SK-N-SH (cell line): ENCODE measurements at regions not wholly inside any gene's neighbourhood (a gene's known extent, or its start where the extent isn't known, plus 50 kb on each side); places are given as distances from the start of the nearest gene placed in this dataset.

Experiments used
- CTCF ChIA-PET: fragments of 300-600, 350-600 bp; formaldehyde crosslinking; extraction: SDS; loops from one replicate; lab custom pipeline; 2021; lab: Yijun Ruan, JAX
- POLR2A ChIA-PET: fragments of 350-600 bp; sonication (Branson Sonifier 250); formaldehyde crosslinking; extraction: SDS; loops from one replicate; lab custom pipeline; 2020; ENCODE audit warnings: antibody characterized with exemption, inconsistent platforms; lab: Yijun Ruan, JAX
- DNase-seq: peaks from one replicate; pipeline ENCODE4 v3.0.0; 2012
- H2AFZ ChIP-seq: fragments of 200-600 bp; sonication (generic); 2 replicates; pipeline ENCODE4 v1.8.1; 2016; ENCODE audit warnings: antibody characterized with exemption, mild to moderate bottlenecking, low read depth
- H3F3A ChIP-seq: fragments of 200-600 bp; sonication (generic); replicated peaks from 2 replicates; pipeline ENCODE3; 2016; ENCODE audit warnings: antibody characterized with exemption, mild to moderate bottlenecking; ENCODE audit not compliant: insufficient read depth
- H3K27ac ChIP-seq, 2 experiments: fragments of 200-500 bp in 1 of 2; fragments of 200-600 bp in 1 of 2; sonication (Bioruptor generic) in 1 of 2; sonication (generic), shearing (Covaris generic) in 1 of 2; 2 replicates each; pipeline versions ENCODE4 v1.5.1 to v1.6.1; 2014 to 2016; ENCODE audit warnings: low read depth in 2 of 2, inconsistent platforms in 1 of 2, low read length in 1 of 2, mild to moderate bottlenecking in 1 of 2, mixed read lengths in 1 of 2
- H3K27me3 ChIP-seq: fragments of 200-600 bp; sonication (generic), shearing (Covaris generic); 2 replicates; pipeline ENCODE4 v1.6.1; 2016; ENCODE audit warnings: mixed run types; ENCODE audit not compliant: insufficient read depth
- H3K36me3 ChIP-seq, 2 experiments: fragments of 200-500 bp in 1 of 2; fragments of 200-600 bp in 1 of 2; sonication (Bioruptor generic) in 1 of 2; sonication (generic) in 1 of 2; replicated peaks in 1 of 2; 2 replicates each; pipeline versions ENCODE3 to v1.5.1; 2014 to 2016; ENCODE audit warnings: low read length in 1 of 2, mild to moderate bottlenecking in 1 of 2; ENCODE audit not compliant: insufficient read depth in 2 of 2, control insufficient read depth in 1 of 2
- H3K4me1 ChIP-seq, 2 experiments: fragments of 200-500 bp in 1 of 2; fragments of 200-600 bp in 1 of 2; sonication (Bioruptor generic) in 1 of 2; sonication (generic), shearing (Covaris generic) in 1 of 2; 2 replicates each; pipeline versions ENCODE4 v1.5.1 to v1.6.1; 2014 to 2016; ENCODE audit warnings: low read depth in 1 of 2, low read length in 1 of 2, mixed run types in 1 of 2; ENCODE audit not compliant: insufficient read depth in 2 of 2, control insufficient read depth in 1 of 2
- H3K4me2 ChIP-seq: fragments of 200-600 bp; sonication (generic), shearing (Covaris generic); 2 replicates; pipeline ENCODE4 v1.6.1; 2017; ENCODE audit warnings: mixed run types
- H3K4me3 ChIP-seq, 2 experiments: fragments of 200-500 bp in 1 of 2; fragments of 200-600 bp in 1 of 2; sonication (Bioruptor generic) in 1 of 2; sonication (generic), shearing (Covaris generic) in 1 of 2; 2 replicates each; pipeline versions ENCODE4 v1.5.1 to v1.8.1; 2014 to 2016; ENCODE audit warnings: low read depth in 2 of 2, inconsistent platforms in 1 of 2, low read length in 1 of 2, mild to moderate bottlenecking in 1 of 2, mixed read lengths in 1 of 2, moderate library complexity in 1 of 2
- H3K79me2 ChIP-seq: fragments of 200-600 bp; sonication (generic); 2 replicates; pipeline ENCODE4 v1.8.1; 2017; ENCODE audit warnings: mild to moderate bottlenecking; ENCODE audit not compliant: insufficient read depth
- H3K9ac ChIP-seq: fragments of 200-600 bp; sonication (generic); 2 replicates; pipeline ENCODE4 v1.6.1; 2017; ENCODE audit warnings: mixed run types
- H3K9me2 ChIP-seq: fragments of 200-600 bp; sonication (generic); 2 replicates; pipeline ENCODE4 v1.6.1; 2017; ENCODE audit warnings: mixed run types
- H3K9me3 ChIP-seq: fragments of 200-600 bp; sonication (generic); 2 replicates; pipeline ENCODE4 v1.6.1; 2017; ENCODE audit warnings: mixed run types, mild to moderate bottlenecking, moderate library complexity
- H4K20me1 ChIP-seq: fragments of 200-600 bp; sonication (generic); 2 replicates; pipeline ENCODE4 v1.6.1; 2017; ENCODE audit warnings: mild to moderate bottlenecking, mixed run types; ENCODE audit not compliant: insufficient read depth
- EP300 ChIP-seq, 2 experiments: IDR thresholded peaks; 2 replicates each; pipeline versions ENCODE4 v1.4.0 to v1.6.1; 2012; ENCODE audit warnings: borderline replicate concordance in 1 of 2, low read depth in 1 of 2, low read length in 1 of 2
- EZH2phosphoT487 ChIP-seq: fragments of 200-600 bp; sonication (generic); IDR thresholded peaks from 2 replicates; pipeline ENCODE4 v1.6.1; 2017; ENCODE audit warnings: low read depth, mixed run types, mild to moderate bottlenecking, antibody characterized with exemption, moderate library complexity, borderline replicate concordance
- FOSL2 ChIP-seq: IDR thresholded peaks from 2 replicates; pipeline ENCODE4 v1.4.0; 2012; ENCODE audit warnings: low read depth, mild to moderate bottlenecking, moderate library complexity, borderline replicate concordance
- FOXJ3 ChIP-seq: sonication (generic); formaldehyde crosslinking; IDR thresholded peaks from 2 replicates; pipeline ENCODE4 v1.5.1; 2020; ENCODE audit warnings: mild to moderate bottlenecking, missing genetic modification reagents
- GABPA ChIP-seq: IDR thresholded peaks from 2 replicates; pipeline ENCODE4 v1.4.0; 2012; ENCODE audit warnings: low read depth, mild to moderate bottlenecking
- GATA2 ChIP-seq: sonication (generic); formaldehyde crosslinking; IDR thresholded peaks from 2 replicates; pipeline ENCODE4 v1.5.0; 2020; ENCODE audit warnings: mild to moderate bottlenecking, missing genetic modification reagents
- MEF2A ChIP-seq: IDR thresholded peaks from 2 replicates; pipeline ENCODE4 v1.4.0; 2012; ENCODE audit warnings: low read depth, borderline replicate concordance
- MXI1 ChIP-seq: IDR thresholded peaks from 2 replicates; pipeline ENCODE4 v1.6.1; 2012; ENCODE audit warnings: mild to moderate bottlenecking, low read depth, low read length, improper control_type of control experiment
- NFIC ChIP-seq: IDR thresholded peaks from 2 replicates; pipeline ENCODE4 v1.4.0; 2012; ENCODE audit warnings: borderline replicate concordance
- NRF1 ChIP-seq: IDR thresholded peaks from 2 replicates; pipeline ENCODE4 v1.6.1; 2012; ENCODE audit warnings: low read depth, mild to moderate bottlenecking, low read length
- RAD21 ChIP-seq: IDR thresholded peaks from 2 replicates; pipeline ENCODE4 v1.6.1; 2012; ENCODE audit warnings: mild to moderate bottlenecking, low read length
- RFX5 ChIP-seq: IDR thresholded peaks from 2 replicates; pipeline ENCODE4 v1.6.1; 2012; ENCODE audit warnings: mild to moderate bottlenecking, improper control_type of control experiment, low read length
- SIN3A ChIP-seq: IDR thresholded peaks from 2 replicates; pipeline ENCODE4 v1.6.1; 2012; ENCODE audit warnings: low read depth, mild to moderate bottlenecking, low read length, moderate library complexity, borderline replicate concordance
- SMC3 ChIP-seq: IDR thresholded peaks from 2 replicates; pipeline ENCODE4 v1.6.1; 2012; ENCODE audit warnings: low read depth, low read length, improper control_type of control experiment
- TEAD4 ChIP-seq: IDR thresholded peaks from 2 replicates; pipeline ENCODE4 v1.4.0; 2012; ENCODE audit warnings: mild to moderate bottlenecking, borderline replicate concordance; ENCODE audit not compliant: insufficient read depth
- WGBS: methylation state at CpG from one replicate; pipeline ENCODE4 v1.1.6; 2017; ENCODE audit warnings: low lambda C conversion rate; 5-methylcytosine and 5-hydroxymethylcytosine counted together
- TF ChIP-seq, protein P1 (sequence below): fragments of 150-350 bp; IDR thresholded peaks from 2 replicates; pipeline ENCODE4 v1.6.1; 2017; ENCODE audit warnings: antibody characterized with exemption, low read length, low read depth, borderline replicate concordance
- TF ChIP-seq, protein P2 (sequence below): IDR thresholded peaks from 2 replicates; pipeline ENCODE4 v1.4.0; 2012; ENCODE audit warnings: low read depth, borderline replicate concordance
- TF ChIP-seq, protein P3 (sequence below): IDR thresholded peaks from 2 replicates; pipeline ENCODE4 v1.4.0; 2012; ENCODE audit warnings: low read depth
- TF ChIP-seq, protein P4 (sequence below): IDR thresholded peaks from 2 replicates; pipeline ENCODE4; 2012
- TF ChIP-seq, protein P5 (sequence below): IDR thresholded peaks from 2 replicates; pipeline ENCODE4 v1.6.1; 2012; ENCODE audit warnings: mild to moderate bottlenecking, low read depth, low read length, moderate library complexity

DNA sequence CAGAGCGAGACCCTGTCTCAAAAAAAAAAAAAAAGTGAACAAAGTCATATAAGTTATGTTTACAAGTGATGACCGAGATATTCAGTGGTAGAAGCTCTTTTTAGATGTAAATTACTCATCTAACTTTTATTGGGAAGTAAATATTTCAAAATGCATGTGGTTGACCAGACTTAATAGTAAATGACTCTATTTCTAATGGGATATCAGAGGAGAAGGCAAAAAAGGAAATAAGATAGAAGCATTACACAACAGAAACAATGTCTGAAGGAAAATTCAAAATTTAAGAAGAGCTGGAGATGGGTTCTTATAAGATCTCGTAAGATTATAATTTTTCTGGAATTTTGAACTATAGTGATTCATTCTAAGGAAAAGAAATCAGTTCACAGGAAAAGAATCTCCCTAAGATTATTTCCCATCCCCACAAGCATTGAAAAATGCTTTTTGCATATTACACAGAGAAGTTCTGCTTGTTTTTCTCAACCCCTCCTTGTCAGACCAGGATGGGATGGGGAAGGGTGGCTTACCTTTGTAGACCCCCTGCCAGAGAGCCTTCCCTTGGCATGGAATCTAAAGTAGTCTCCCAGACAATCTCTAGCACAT is 63.1 kb upstream of the STK38L start:
- Histone ChIP-seq H3K9me2 (no peaks in the 10 kb centered on the region), H3K4me1 (peaks cover 0 to 44% of the 10 kb centered on the region in 2 experiments; a peak in 3 of 4 replicates), H3K4me2 (peak overlapping the region; percentile 41; the same call in 1 of the 2 replicates), H3K9me3 (no peaks in the 10 kb centered on the region), H3K4me3 (no peak overlapping the region), H2AFZ (peak overlapping the region; percentile 20; the same call in 1 of the 2 replicates), H3K27ac (peak overlapping the region in 1 of 2 experiments; percentile 82; a peak in 2 of 4 replicates), H3K27me3 (no peaks in the 10 kb centered on the region), H3F3A (peaks cover 49% of the 10 kb centered on the region), H3K79me2 (no peaks in the 10 kb centered on the region), H3K36me3 (no peaks in the 10 kb centered on the region), H4K20me1 (no peaks in the 10 kb centered on the region), H3K9ac (peak overlapping the region; percentile 29; the same call in 1 of the 2 replicates)
- no peak for DNase-seq
- TF ChIP-seq RAD21 (no peak), EZH2phosphoT487 (no peak), SMC3 (no peak), EP300 (IDR thresholded peaks at IDR 0.05; ENCODE audit: borderline replicate concordance in 1 of 2, low read depth in 1 of 2, low read length in 1 of 2) (no peak), MXI1 (no peak), MEF2A (no peak), NRF1 (no peak), SIN3A (no peak)
- TF ChIP-seq, protein P1, sequence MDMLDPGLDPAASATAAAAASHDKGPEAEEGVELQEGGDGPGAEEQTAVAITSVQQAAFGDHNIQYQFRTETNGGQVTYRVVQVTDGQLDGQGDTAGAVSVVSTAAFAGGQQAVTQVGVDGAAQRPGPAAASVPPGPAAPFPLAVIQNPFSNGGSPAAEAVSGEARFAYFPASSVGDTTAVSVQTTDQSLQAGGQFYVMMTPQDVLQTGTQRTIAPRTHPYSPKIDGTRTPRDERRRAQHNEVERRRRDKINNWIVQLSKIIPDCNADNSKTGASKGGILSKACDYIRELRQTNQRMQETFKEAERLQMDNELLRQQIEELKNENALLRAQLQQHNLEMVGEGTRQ, result no peak
- TF ChIP-seq, protein P2, sequence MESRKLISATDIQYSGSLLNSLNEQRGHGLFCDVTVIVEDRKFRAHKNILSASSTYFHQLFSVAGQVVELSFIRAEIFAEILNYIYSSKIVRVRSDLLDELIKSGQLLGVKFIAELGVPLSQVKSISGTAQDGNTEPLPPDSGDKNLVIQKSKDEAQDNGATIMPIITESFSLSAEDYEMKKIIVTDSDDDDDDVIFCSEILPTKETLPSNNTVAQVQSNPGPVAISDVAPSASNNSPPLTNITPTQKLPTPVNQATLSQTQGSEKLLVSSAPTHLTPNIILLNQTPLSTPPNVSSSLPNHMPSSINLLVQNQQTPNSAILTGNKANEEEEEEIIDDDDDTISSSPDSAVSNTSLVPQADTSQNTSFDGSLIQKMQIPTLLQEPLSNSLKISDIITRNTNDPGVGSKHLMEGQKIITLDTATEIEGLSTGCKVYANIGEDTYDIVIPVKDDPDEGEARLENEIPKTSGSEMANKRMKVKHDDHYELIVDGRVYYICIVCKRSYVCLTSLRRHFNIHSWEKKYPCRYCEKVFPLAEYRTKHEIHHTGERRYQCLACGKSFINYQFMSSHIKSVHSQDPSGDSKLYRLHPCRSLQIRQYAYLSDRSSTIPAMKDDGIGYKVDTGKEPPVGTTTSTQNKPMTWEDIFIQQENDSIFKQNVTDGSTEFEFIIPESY, result no peak
- TF ChIP-seq, protein P3, sequence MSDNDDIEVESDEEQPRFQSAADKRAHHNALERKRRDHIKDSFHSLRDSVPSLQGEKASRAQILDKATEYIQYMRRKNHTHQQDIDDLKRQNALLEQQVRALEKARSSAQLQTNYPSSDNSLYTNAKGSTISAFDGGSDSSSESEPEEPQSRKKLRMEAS, result no peak
- TF ChIP-seq, protein P4, sequence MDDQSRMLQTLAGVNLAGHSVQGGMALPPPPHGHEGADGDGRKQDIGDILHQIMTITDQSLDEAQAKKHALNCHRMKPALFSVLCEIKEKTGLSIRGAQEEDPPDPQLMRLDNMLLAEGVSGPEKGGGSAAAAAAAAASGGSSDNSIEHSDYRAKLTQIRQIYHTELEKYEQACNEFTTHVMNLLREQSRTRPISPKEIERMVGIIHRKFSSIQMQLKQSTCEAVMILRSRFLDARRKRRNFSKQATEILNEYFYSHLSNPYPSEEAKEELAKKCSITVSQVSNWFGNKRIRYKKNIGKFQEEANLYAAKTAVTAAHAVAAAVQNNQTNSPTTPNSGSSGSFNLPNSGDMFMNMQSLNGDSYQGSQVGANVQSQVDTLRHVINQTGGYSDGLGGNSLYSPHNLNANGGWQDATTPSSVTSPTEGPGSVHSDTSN, result no peak
- WGBS, result 73% methylated on average over 3 of the region's 3 CpGs
- CTCF ChIA-PET, result no interaction called here
- POLR2A ChIA-PET, result no interaction called here

DNA sequence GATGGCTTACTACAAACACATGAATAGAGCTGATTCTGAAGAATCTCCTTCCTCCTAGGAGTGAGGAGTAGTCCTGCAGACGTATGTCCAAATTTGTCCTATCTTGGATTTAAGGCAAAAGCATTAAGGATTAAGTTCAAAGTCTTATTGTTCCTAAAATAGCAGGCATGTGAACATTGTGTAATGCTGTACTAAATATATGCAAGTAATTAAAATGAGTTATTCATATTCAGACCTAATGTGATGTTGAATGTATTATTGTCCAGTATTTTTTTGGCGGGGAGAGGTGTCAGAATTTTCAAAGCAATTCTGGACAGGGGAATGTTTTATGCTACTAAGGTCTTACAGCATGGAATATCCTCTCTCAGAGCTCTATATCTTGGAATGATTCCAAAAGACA is 60.7 kb upstream of the STK38L start:
- no peaks in the 10 kb centered on the region for H4K20me1 ChIP-seq
- CTCF ChIA-PET, result no interaction called here
- TF ChIP-seq FOSL2 (no peak), RAD21 (no peak), SIN3A (no peak), GATA2 (CRISPR knock-in tag) (no peak), FOXJ3 (CRISPR knock-in tag) (no peak), GABPA (no peak), NFIC (no peak), RFX5 (no peak), TEAD4 (no peak)
- TF ChIP-seq, protein P5, sequence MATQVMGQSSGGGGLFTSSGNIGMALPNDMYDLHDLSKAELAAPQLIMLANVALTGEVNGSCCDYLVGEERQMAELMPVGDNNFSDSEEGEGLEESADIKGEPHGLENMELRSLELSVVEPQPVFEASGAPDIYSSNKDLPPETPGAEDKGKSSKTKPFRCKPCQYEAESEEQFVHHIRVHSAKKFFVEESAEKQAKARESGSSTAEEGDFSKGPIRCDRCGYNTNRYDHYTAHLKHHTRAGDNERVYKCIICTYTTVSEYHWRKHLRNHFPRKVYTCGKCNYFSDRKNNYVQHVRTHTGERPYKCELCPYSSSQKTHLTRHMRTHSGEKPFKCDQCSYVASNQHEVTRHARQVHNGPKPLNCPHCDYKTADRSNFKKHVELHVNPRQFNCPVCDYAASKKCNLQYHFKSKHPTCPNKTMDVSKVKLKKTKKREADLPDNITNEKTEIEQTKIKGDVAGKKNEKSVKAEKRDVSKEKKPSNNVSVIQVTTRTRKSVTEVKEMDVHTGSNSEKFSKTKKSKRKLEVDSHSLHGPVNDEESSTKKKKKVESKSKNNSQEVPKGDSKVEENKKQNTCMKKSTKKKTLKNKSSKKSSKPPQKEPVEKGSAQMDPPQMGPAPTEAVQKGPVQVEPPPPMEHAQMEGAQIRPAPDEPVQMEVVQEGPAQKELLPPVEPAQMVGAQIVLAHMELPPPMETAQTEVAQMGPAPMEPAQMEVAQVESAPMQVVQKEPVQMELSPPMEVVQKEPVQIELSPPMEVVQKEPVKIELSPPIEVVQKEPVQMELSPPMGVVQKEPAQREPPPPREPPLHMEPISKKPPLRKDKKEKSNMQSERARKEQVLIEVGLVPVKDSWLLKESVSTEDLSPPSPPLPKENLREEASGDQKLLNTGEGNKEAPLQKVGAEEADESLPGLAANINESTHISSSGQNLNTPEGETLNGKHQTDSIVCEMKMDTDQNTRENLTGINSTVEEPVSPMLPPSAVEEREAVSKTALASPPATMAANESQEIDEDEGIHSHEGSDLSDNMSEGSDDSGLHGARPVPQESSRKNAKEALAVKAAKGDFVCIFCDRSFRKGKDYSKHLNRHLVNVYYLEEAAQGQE, result no peak

More for the DNA sequence above, 60.7 kb upstream of the STK38L start:
- H3K9ac ChIP-seq, result no peak overlapping the region
- no peak for DNase-seq
- H3K27me3 ChIP-seq, result no peaks in the 10 kb centered on the region
- WGBS, result 64% methylated on average over 2 of the region's 2 CpGs
- peaks cover 0 to 34% of the 10 kb centered on the region in 2 experiments; a peak in 3 of 4 replicates for H3K4me1 ChIP-seq
- POLR2A ChIA-PET, result no interaction called here
- H2AFZ ChIP-seq, result no peak overlapping the region
- H3K27ac ChIP-seq, result no peak overlapping the region
- no peaks in the 10 kb centered on the region for H3K9me2 ChIP-seq
- H3K36me3 ChIP-seq, result no peaks in the 10 kb centered on the region
- H3K4me3 ChIP-seq, result no peak overlapping the region
- no peaks in the 10 kb centered on the region for H3K79me2 ChIP-seq
- H3K9me3 ChIP-seq, result no peaks in the 10 kb centered on the region
- no peak overlapping the region for H3K4me2 ChIP-seq
- H3F3A ChIP-seq, result peaks cover 39% of the 10 kb centered on the region
